Panc1 (cell line): ENCODE measurements at regions not wholly inside any gene's neighbourhood (a gene's known extent, or its start where the extent isn't known, plus 50 kb on each side); places are given as distances from the start of the nearest gene placed in this dataset.

ENCODE experiments used
- POLR2AphosphoS5 ChIP-seq: IDR thresholded peaks from 2 replicates; pipeline ENCODE4 v1.6.1; 2012; ENCODE audit warnings: mild to moderate bottlenecking, low read depth, low read length, moderate library complexity
- REST ChIP-seq, 2 experiments: IDR thresholded peaks; 2 replicates each; pipeline ENCODE4 v1.6.1; 2011 to 2012; ENCODE audit warnings: low read depth in 2 of 2, control low read depth in 1 of 2, low read length in 1 of 2, mild to moderate bottlenecking in 1 of 2, moderate library complexity in 1 of 2; ENCODE audit not compliant: insufficient read depth in 1 of 2
- SIN3A ChIP-seq: IDR thresholded peaks from 2 replicates; pipeline ENCODE4 v1.6.1; 2012; ENCODE audit warnings: low read depth, mild to moderate bottlenecking, low read length, moderate library complexity, borderline replicate concordance; ENCODE audit not compliant: insufficient read depth
- TCF7L2 ChIP-seq: IDR thresholded peaks from 2 replicates; pipeline ENCODE4 v1.6.1; 2011; ENCODE audit warnings: mild to moderate bottlenecking, low read depth, low read length, inconsistent platforms
- TF ChIP-seq, protein P1 (sequence below): fragments of 450-650 bp; IDR thresholded peaks from 2 replicates; pipeline ENCODE4 v1.5.1; 2017; ENCODE audit warnings: mild to moderate bottlenecking

- TF ChIP-seq, protein P1, sequence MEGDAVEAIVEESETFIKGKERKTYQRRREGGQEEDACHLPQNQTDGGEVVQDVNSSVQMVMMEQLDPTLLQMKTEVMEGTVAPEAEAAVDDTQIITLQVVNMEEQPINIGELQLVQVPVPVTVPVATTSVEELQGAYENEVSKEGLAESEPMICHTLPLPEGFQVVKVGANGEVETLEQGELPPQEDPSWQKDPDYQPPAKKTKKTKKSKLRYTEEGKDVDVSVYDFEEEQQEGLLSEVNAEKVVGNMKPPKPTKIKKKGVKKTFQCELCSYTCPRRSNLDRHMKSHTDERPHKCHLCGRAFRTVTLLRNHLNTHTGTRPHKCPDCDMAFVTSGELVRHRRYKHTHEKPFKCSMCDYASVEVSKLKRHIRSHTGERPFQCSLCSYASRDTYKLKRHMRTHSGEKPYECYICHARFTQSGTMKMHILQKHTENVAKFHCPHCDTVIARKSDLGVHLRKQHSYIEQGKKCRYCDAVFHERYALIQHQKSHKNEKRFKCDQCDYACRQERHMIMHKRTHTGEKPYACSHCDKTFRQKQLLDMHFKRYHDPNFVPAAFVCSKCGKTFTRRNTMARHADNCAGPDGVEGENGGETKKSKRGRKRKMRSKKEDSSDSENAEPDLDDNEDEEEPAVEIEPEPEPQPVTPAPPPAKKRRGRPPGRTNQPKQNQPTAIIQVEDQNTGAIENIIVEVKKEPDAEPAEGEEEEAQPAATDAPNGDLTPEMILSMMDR: no peak
- TF ChIP-seq SIN3A: no peak
- TF ChIP-seq TCF7L2: peak; percentile 99
- peak; percentile 96 for TF ChIP-seq POLR2AphosphoS5
- TF ChIP-seq REST (IDR thresholded peaks at IDR 0.05; ENCODE audit: insufficient read depth in 1 of 2, low read depth in 2 of 2, low read length in 1 of 2): peak in 1 of 2 experiments; percentile 36; a peak in 1 of 4 replicates
Observed at GRCh38 chr12:75766263-75767160, 255.1 kb upstream of the KRR1 start.
